K562 (cell line): ENCODE measurements at regions not wholly inside any gene's neighbourhood (a gene's known extent, or its start where the extent isn't known, plus 50 kb on each side); places are given as distances from the start of the nearest gene placed in this dataset.

Experiments used
- BACH1 ChIP-seq: fragments of 200-800 bp; sonication (Bioruptor generic); IDR thresholded peaks from 2 replicates; pipeline ENCODE4 v1.6.1; 2016; ENCODE audit warnings: missing genetic modification characterization, missing compliant biosample characterization
- C11orf30 ChIP-seq: fragments of 450-650 bp; IDR thresholded peaks from 2 replicates; pipeline ENCODE4 v1.6.1; 2016; ENCODE audit warnings: low read depth, mild to moderate bottlenecking
- FOXA3 ChIP-seq, 2 experiments: fragments of 450-650 bp in 1 of 2; sonication (generic) in 1 of 2; formaldehyde crosslinking; IDR thresholded peaks in 1 of 2; conservative IDR thresholded peaks in 1 of 2; 2 replicates each; pipeline versions ENCODE4 v1.4.0 to v1.8.0; 2020 to 2022; ENCODE audit warnings: mild to moderate bottlenecking in 2 of 2, missing genetic modification reagents in 1 of 2
- KLF10 ChIP-seq: fragments of 250-450 bp; sonication (Bioruptor Pico); IDR thresholded peaks from 2 replicates; pipeline ENCODE4 v1.6.1; 2021; ENCODE audit warnings: matching md5 sums
- MAFF ChIP-seq: IDR thresholded peaks from 2 replicates; pipeline ENCODE4 v1.6.1; 2012; ENCODE audit warnings: low read length, improper control_type of control experiment
- MAFG ChIP-seq: fragments of 450-650 bp; conservative IDR thresholded peaks from 2 replicates; pipeline ENCODE4 v1.6.1; 2016; ENCODE audit warnings: missing genetic modification characterization, missing compliant biosample characterization
- MIER1 ChIP-seq: fragments of 450-650 bp; IDR thresholded peaks from 2 replicates; pipeline ENCODE4 v1.6.1; 2016; ENCODE audit warnings: antibody characterized with exemption, mild to moderate bottlenecking, low read depth
- NCOA6 ChIP-seq: fragments of 450-650 bp; IDR thresholded peaks from 2 replicates; pipeline ENCODE4 v1.6.1; 2017; ENCODE audit warnings: mild to moderate bottlenecking
- OTX1 ChIP-seq: fragments of 450-650 bp; formaldehyde crosslinking; IDR thresholded peaks from 2 replicates; pipeline ENCODE4 v1.4.0; 2022; ENCODE audit warnings: mild to moderate bottlenecking
- RAD21 ChIP-seq, 2 experiments: fragments of 250-450 bp in 1 of 2; fragments of 450-650 bp in 1 of 2; sonication (Bioruptor Pico) in 1 of 2; formaldehyde crosslinking in 1 of 2; IDR thresholded peaks in 1 of 2; conservative IDR thresholded peaks in 1 of 2; 2 replicates each; pipeline versions ENCODE4 v1.4.0 to v1.8.0; 2020 to 2022; ENCODE audit warnings: mild to moderate bottlenecking in 2 of 2, moderate library complexity in 1 of 2
- SLC30A9 ChIP-seq: fragments of 250-450 bp; sonication (Bioruptor Pico); IDR thresholded peaks from 2 replicates; pipeline ENCODE4 v1.8.0; 2022; ENCODE audit warnings: mild to moderate bottlenecking, moderate library complexity
- TARDBP ChIP-seq: fragments of 450-650 bp; IDR thresholded peaks from 2 replicates; pipeline ENCODE4 v1.6.1; 2016
- TCF3 ChIP-seq: sonication (generic); formaldehyde crosslinking; IDR thresholded peaks from 2 replicates; pipeline ENCODE4 v1.4.0; 2020; ENCODE audit warnings: mild to moderate bottlenecking, missing genetic modification reagents
- ZBTB7A ChIP-seq: IDR thresholded peaks from 2 replicates; pipeline ENCODE4 v1.6.1; 2011; ENCODE audit warnings: low read depth, mild to moderate bottlenecking, low read length, moderate library complexity, borderline replicate concordance; ENCODE audit not compliant: control insufficient read depth
- ZNF253 ChIP-seq: fragments of 250-450 bp; sonication (Bioruptor Pico); conservative IDR thresholded peaks from 2 replicates; pipeline ENCODE4 v1.6.1; 2021; ENCODE audit warnings: mild to moderate bottlenecking
- ZNF316 ChIP-seq: fragments of 450-650 bp; IDR thresholded peaks from 2 replicates; pipeline ENCODE4 v1.6.1; 2016
- ZNF444 ChIP-seq: fragments of 250-450 bp; sonication (Bioruptor Pico); IDR thresholded peaks from 2 replicates; pipeline ENCODE4 v1.4.0; 2020; ENCODE audit warnings: mild to moderate bottlenecking, moderate library complexity
- ZNF644 ChIP-seq: fragments of 200-800 bp; sonication (Bioruptor generic); IDR thresholded peaks from 2 replicates; pipeline ENCODE4 v1.6.1; 2016; ENCODE audit warnings: low read depth, missing genetic modification characterization, missing compliant biosample characterization
- ZNF695 ChIP-seq: fragments of 450-650 bp; formaldehyde crosslinking; IDR thresholded peaks from 2 replicates; pipeline ENCODE4 v1.4.0; 2020; ENCODE audit warnings: mild to moderate bottlenecking, moderate library complexity
- ZNF780A ChIP-seq: fragments of 250-450 bp; sonication (Bioruptor Pico); IDR thresholded peaks from 2 replicates; pipeline ENCODE4 v1.5.0; 2021; ENCODE audit warnings: mild to moderate bottlenecking
- TF ChIP-seq, protein P1 (sequence below): sonication (generic); formaldehyde crosslinking; IDR thresholded peaks from 2 replicates; pipeline ENCODE4 v1.8.0; 2022; ENCODE audit warnings: mild to moderate bottlenecking, missing genetic modification reagents, borderline replicate concordance
- TF ChIP-seq, protein P2 (sequence below), 2 experiments: IDR thresholded peaks; 2 replicates each; pipeline ENCODE4 v1.6.1; 2012; ENCODE audit warnings: improper control_type of control experiment in 2 of 2, low read depth in 2 of 2, low read length in 2 of 2, borderline replicate concordance in 1 of 2
- TF ChIP-seq, protein P3 (sequence below): fragments of 250-450 bp; sonication (Bioruptor Pico); IDR thresholded peaks from 2 replicates; pipeline ENCODE4 v1.4.0; 2020; ENCODE audit warnings: mild to moderate bottlenecking, moderate library complexity

DNA sequence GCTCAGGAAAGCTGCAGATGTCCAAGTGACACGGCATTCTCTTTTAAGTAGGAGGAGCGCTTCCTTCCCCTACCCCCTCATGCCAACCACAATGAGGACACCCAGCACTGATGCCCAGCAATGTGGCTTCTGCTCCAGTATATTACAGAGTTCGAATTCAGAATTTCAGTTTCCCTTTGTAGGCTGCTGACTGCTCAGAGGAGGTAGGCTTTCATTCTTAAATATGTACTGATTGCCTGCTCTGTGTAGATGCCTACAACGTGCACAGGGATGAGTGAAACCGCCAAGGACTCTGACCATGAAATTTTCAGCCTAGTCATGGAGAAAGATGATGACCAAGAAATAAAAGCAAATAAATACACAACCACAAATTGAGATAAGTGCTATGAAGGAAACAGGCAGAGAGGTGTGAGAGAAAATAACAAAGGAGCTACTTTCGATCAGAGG is 50.9 kb upstream of the TNFAIP3 start (continued):
- TF ChIP-seq MAFG (tag), result peak; percentile 74
- peak; percentile 18; the same call in 1 of the 2 replicates for TF ChIP-seq MAFF
- no peak for TF ChIP-seq ZNF780A
- peak in 1 of 2 experiments; percentile 17; a peak in 1 of 4 replicates for TF ChIP-seq RAD21 (CRISPR knock-in tag; conservative IDR thresholded peaks at IDR 0.05 in 1 of 2, IDR thresholded peaks at IDR 0.05 in 1 of 2)
- TF ChIP-seq OTX1, result no peak
- peak; percentile 61; the same call in 1 of the 2 replicates for TF ChIP-seq BACH1 (tag)
- TF ChIP-seq TCF3 (CRISPR knock-in tag), result no peak
- TF ChIP-seq TARDBP, result no peak
- no peak for TF ChIP-seq ZNF695
- no peak for TF ChIP-seq ZBTB7A
- TF ChIP-seq KLF10, result no peak
- TF ChIP-seq, protein P1, sequence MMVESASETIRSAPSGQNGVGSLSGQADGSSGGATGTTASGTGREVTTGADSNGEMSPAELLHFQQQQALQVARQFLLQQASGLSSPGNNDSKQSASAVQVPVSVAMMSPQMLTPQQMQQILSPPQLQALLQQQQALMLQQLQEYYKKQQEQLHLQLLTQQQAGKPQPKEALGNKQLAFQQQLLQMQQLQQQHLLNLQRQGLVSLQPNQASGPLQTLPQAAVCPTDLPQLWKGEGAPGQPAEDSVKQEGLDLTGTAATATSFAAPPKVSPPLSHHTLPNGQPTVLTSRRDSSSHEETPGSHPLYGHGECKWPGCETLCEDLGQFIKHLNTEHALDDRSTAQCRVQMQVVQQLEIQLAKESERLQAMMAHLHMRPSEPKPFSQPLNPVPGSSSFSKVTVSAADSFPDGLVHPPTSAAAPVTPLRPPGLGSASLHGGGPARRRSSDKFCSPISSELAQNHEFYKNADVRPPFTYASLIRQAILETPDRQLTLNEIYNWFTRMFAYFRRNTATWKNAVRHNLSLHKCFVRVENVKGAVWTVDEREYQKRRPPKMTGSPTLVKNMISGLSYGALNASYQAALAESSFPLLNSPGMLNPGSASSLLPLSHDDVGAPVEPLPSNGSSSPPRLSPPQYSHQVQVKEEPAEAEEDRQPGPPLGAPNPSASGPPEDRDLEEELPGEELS, result no peak
- TF ChIP-seq, protein P2, sequence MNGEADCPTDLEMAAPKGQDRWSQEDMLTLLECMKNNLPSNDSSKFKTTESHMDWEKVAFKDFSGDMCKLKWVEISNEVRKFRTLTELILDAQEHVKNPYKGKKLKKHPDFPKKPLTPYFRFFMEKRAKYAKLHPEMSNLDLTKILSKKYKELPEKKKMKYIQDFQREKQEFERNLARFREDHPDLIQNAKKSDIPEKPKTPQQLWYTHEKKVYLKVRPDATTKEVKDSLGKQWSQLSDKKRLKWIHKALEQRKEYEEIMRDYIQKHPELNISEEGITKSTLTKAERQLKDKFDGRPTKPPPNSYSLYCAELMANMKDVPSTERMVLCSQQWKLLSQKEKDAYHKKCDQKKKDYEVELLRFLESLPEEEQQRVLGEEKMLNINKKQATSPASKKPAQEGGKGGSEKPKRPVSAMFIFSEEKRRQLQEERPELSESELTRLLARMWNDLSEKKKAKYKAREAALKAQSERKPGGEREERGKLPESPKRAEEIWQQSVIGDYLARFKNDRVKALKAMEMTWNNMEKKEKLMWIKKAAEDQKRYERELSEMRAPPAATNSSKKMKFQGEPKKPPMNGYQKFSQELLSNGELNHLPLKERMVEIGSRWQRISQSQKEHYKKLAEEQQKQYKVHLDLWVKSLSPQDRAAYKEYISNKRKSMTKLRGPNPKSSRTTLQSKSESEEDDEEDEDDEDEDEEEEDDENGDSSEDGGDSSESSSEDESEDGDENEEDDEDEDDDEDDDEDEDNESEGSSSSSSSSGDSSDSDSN (IDR thresholded peaks at IDR 0.05; ENCODE audit: borderline replicate concordance in 1 of 2, low read depth in 2 of 2, low read length in 2 of 2), result 0 out of 4 replicates have a peak, but pooled peaks have one; percentile 8 to 25
- TF ChIP-seq, protein P3, sequence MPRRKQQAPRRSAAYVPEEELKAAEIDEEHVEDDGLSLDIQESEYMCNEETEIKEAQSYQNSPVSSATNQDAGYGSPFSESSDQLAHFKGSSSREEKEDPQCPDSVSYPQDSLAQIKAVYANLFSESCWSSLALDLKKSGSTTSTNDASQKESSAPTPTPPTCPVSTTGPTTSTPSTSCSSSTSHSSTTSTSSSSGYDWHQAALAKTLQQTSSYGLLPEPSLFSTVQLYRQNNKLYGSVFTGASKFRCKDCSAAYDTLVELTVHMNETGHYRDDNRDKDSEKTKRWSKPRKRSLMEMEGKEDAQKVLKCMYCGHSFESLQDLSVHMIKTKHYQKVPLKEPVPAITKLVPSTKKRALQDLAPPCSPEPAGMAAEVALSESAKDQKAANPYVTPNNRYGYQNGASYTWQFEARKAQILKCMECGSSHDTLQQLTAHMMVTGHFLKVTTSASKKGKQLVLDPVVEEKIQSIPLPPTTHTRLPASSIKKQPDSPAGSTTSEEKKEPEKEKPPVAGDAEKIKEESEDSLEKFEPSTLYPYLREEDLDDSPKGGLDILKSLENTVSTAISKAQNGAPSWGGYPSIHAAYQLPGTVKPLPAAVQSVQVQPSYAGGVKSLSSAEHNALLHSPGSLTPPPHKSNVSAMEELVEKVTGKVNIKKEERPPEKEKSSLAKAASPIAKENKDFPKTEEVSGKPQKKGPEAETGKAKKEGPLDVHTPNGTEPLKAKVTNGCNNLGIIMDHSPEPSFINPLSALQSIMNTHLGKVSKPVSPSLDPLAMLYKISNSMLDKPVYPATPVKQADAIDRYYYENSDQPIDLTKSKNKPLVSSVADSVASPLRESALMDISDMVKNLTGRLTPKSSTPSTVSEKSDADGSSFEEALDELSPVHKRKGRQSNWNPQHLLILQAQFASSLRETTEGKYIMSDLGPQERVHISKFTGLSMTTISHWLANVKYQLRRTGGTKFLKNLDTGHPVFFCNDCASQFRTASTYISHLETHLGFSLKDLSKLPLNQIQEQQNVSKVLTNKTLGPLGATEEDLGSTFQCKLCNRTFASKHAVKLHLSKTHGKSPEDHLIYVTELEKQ (CRISPR knock-in tag), result no peak
- 0 out of 4 replicates have a peak, but pooled peaks of 1 of the 2 experiments have one; percentile 24 for TF ChIP-seq FOXA3 (CRISPR knock-in tag; conservative IDR thresholded peaks at IDR 0.05 in 1 of 2, IDR thresholded peaks at IDR 0.05 in 1 of 2)
- no peak for TF ChIP-seq ZNF444
- peak; percentile 70 for TF ChIP-seq C11orf30
- TF ChIP-seq SLC30A9, result no peak
- TF ChIP-seq ZNF253 (CRISPR knock-in tag), result no peak
- no peak for TF ChIP-seq MIER1
- no peak for TF ChIP-seq ZNF644 (tag)
- no peak for TF ChIP-seq NCOA6
- TF ChIP-seq ZNF316, result peak; percentile 82
